ENCODE measurements at regions not wholly inside any gene's neighbourhood (a gene's known extent, or its start where the extent isn't known, plus 50 kb on each side); places are given as distances from the start of the nearest gene placed in this dataset.

DNA sequence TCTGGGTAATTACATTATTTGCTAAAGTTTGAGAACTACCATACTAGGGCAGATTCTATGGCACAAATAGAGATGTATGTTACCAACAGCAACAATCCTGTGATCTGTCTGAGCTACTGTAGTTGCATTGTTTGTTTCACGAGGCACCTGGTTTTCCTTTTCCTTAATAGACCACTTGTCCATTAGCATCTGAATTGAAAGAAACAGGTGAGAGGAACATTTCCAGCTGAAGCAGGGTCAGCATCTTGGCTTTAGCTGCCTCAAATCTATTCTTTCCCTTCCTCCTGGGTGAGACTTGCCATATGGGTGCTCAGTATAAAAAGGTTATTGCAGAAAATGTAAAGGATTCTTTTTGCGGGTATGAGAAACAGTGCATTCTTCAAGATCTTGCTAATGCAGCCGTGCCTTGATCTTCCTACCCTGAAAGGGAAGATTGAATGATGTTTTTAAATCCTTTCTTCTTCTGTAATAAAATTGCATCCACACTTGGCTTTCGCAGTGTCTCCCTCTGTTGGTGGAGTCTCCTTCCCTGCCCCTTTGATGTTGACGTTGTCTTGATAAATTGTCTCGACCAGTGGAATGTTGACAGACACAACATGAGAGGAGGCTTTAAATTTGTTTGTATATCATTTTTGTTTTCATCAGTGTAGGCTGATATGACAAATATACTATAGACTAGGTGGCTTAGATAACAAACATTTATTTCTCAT, 118.0 kb upstream of the BRINP1 start:
- DNase-seq (ENCODE audit: low spot score) = no peak

DNA sequence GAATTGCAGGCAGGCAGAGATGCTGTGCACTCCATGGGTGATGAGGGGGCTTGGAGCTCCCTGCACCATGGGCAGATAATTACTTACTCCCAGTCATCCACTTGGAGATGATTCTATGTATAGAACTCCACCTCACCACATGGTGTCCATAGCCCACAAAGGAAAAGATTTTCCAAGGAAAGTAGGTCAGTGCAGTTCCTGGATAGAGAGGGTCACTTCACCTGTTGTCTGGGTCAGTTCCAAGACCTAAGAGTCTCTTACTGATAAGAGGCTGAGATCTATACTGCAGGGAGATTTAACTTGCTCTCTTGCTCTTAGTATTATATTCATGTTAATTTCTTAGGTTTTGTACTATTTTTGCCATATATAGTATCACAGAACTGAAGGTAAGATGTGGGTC, 113.9 kb upstream of the BRINP1 start:
- DNase-seq (ENCODE audit: low spot score) = no peak

DNA sequence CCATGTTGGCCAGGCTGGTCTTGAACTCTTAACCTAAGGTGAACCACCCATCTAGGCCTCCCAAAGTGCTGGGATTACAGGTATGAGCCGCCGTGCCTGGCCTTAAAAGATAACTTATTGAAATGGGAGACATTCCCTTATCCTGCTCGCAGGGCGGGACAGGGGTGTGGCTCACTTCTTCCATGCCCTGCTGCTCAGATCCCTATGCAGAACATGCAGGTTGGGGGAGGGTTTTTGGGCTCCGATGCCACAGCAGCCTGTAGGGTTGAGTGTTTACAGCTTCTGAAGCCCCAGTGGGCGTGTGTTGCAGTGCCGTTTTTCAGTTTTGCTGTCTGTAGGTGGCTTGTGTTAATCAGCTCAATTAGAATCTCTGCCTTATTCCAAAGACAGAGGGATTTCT, 108.0 kb upstream of the BRINP1 start:
- DNase-seq (ENCODE audit: low spot score) = no peak

DNA sequence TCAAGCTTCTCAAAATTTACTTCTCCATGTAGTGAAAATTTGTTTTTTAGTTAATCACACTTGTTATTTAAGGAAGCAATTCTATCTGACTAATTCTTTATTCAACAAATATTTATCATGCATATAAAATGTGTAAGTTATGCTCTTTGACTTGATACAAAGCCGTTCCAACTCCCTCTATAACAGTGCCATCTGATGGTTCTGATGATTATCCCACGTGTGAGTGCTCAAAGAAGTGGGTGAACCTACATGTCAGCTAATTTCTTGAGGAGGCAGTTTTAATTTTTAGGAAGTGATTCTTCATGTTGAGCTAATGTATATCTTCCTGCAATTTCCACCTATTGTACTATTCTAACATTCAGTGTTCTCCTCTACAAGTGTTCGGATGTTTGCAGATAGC, 88.8 kb upstream of the BRINP1 start:
- DNase-seq (ENCODE audit: low spot score) = no peak

DNA sequence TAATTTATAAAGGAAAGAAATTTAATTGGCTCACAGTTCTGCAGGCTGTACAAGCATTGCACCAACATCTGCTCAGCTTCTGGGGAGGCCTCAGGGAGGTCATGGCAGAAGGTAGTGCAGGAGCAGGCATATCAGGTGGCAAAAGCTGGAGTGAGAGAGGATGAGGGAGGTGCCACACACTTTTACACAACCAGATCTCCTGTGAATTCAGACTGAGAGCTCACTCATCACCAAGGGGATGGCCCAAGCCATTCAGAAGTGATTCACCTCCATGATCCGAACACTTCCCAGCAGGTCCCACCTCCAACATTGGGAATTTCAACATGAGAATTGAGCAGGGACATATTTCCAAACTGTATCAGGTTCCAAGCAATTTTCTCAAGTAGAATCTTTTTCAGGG, 84.7 kb upstream of the BRINP1 start:
- DNase-seq (ENCODE audit: low spot score) = no peak

DNA sequence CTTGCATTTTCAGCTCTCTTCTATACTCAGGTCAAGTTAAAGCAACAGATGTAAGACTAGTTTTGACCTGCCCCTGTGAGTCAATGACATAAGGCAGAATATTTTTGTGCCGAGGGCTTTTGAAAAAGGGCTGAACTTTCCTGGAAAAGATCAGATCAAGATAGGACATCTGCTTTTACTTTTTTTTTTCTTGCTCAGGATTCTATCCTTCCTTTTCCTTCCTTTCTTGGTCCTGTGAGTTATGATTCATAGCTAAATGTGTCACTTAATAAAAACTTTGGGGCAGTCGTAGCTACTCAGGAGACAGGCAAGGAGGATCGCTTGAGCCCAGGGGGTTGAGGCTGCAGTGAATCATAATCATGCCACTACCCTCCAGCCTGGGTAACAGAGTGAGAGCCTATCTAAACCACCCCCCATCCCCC, 84.3 kb upstream of the BRINP1 start:
- DNase-seq (ENCODE audit: low spot score) = no peak

DNA sequence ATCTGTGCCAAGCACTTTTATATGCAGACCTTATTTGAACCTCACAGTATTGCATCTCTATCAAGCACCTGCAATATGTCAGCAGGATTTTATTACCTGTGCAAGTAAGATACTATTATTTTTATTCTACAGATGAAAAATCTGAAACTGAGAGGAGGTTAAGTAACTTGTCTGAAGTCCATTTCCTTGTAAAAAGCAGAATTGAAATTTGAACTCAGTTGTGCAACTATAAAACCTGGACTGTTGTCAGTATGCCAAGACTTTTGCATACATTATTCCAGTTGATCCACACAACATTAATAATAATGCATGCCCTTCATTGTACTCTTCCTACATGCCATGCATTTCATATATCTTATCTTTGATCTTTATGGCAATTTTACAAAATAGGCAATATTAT, 82.2 kb upstream of the BRINP1 start:
- DNase-seq (ENCODE audit: low spot score) = no peak

DNA sequence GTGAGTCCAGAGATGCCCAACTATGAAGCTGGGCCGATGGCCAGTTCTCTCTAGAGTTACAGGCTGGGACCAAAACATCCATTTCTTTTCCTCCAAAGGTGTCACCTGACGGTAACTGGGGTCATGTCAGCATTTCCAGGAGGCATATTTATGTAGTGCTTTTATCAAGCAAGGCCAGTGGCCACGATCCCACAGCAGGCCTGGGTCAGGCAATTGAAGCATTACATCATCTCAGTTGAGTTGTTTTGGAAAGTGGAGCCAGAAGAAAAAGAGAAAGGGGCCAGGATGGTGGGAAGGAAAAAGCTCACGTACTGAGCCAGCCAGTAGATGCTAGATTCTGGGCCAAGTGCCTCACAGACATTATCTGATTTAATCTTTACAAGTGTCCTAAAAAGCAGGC, 73.9 kb upstream of the BRINP1 start:
- no peak for DNase-seq (ENCODE audit: low spot score)

DNA sequence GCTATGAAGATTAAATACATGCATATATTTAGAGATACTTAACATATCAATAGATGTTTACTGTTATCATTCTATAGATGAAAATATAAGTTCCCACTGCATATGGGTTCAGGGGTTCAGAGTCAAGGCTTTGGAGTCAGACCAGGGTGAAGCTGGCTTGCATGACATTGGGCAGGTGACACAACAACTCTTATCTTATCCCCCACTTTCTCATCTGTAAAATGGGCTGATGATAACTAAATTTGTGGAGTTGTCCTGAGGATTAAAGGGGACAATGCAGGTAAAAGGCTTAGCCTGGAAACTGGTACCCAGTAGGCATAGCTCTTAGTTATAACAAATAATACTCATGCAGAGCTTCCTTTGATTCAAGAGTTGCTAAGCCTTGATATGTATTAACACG, 72.6 kb upstream of the BRINP1 start:
- DNase-seq (ENCODE audit: low spot score) = no peak

DNA sequence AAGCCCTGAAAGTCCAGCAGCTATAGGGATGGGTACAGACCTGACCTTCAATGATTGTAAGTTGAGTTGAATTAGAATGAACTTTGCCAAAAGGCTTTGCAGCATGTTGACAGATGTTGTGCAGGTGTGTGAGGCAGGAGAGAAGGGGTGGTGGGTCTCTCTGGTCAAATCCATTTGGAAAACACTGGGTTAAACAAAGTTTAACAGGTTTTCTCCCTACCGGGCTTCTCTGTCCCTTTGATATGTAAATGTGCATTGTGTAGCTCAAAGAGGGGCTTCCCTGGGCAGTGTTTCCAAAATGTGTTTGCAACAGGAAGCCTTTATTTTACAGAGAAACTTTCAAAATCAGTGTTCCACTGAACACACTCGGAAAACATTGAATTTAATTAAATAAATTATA, 72.1 kb upstream of the BRINP1 start:
- no peak for DNase-seq (ENCODE audit: low spot score)

DNA sequence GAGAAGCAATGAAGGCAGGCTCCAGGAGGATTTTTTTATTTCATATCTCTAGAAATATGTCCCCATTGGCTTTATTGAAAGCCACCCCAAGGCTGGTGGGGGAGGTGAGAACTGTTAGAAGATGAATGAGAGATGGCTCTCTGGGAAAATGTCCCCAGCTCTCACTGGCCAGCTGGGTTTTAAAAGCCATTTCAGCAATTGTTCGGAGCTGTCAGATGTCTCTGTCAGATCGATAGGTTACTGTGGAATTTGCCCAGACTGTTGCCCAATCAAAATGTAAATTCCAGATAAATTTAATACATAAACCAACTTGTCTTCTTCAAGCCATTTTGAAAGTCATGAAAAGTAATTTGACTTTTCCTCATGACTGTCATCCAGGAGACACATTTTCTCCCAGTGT, 67.0 kb upstream of the BRINP1 start:
- no peak for DNase-seq (ENCODE audit: low spot score)

DNA sequence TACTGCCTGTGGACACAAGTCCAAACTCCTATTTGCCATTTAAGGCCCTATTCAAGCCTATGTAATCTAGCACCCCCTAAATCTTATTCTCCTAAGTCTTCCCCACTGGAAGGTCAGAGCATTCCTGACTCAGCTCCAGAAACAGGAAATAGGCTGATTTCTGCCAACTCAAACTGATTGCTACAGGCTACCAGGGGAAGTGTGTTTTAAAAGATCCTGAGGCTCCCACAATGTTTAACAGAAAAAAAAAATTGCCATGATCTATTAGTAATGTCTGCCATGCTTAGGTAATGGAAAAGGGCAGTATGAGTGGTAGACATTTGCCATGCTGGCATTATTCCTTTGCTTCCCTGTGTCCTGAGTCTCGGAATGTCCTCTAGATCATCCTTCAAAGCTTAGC, 65.8 kb upstream of the BRINP1 start:
- no peak for DNase-seq (ENCODE audit: low spot score)

DNA sequence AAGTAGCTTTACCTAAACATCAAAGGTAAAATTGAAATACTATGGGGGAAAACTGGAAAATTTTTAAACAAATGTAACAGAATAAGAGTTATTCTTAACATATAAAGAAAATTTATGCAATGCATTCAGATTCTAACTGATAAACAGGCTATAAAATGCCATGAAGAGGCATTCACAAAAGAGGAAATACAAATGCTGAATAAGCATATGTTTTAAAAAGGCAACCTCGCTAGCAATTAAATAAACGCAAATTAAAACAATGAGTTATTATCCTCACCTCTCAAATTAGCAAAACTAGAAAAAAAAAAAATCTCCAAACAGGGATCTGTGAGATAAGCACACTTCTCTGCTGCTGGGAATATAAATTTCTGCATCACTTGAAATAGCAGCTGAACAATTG, 63.2 kb upstream of the BRINP1 start:
- no peak for DNase-seq (ENCODE audit: low spot score)

DNA sequence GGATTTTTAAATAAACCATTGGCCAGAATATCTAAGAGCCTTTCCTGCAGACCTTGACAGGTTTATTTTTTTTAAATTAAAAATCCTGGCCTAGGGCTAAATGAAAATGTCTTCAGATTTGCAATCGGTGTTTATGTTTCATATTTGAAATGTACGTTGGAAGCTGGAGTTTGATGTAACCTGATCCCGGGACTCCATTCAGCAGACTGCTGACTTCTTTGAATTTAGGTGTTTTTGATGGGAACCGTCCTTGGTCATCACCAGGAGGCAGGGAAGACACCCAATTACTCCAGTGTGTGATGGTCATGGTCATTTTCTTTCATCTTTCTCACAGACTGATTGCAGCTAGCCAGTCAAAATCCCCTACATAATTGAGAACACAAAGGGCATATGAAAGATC, 60.1 kb upstream of the BRINP1 start:
- DNase-seq (ENCODE audit: low spot score) = no peak

DNA sequence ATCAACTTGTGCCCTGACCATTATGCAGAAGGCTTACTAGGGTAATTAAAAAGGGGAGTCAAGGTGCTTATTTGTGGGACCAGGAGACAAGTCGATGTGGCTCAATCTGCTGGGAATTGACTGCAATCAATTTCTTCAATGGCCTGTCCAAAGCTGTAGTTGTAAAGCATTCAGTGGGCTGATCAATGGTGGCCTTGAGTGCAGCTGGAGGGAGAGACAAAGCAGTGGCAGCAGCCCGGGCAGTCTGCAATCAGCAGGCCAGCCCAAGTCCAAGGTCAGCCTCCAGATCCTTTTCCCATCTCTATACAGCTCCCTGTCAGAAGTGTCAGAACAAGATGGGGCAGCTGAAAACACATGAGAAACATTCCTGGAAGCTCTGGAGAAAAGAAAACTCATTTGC, 51.0 kb upstream of the BRINP1 start:
- no peak for DNase-seq (ENCODE audit: low spot score)
